ENCODE measurements at regions not wholly inside any gene's neighbourhood (a gene's known extent, or its start where the extent isn't known, plus 50 kb on each side); places are given as distances from the start of the nearest gene placed in this dataset.

DNA sequence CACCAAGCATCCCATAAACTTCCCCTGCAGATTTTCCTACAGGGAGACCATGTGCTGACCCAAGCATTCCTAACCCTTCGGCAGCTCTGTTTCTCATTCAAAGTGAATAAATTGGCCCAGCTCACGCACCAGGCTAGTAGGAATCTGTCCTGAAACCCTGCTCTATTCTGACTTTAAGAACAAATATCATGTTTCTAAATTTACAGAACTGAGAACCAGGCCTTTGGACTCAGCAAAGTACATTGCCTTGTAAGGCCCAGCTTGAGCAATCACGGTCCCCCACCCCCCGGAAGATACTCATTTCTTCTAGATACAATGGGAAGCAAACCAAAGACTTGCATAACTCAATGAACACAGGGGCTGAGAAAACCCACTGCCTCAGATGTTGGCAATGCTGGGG is 160.1 kb upstream of the NFIA start:
- TF ChIP-seq POLR2A (IDR thresholded peaks at IDR 0.05) (no peak), CTCF (IDR thresholded peaks at IDR 0.05) (no peak)
- intact Hi-C loops (cut with DNase I; ENCODE audit: low total_unique reads): no loop called here
- no peaks in the 10 kb centered on the region for H3K4me1 ChIP-seq
- H3K36me3 ChIP-seq: no peaks in the 10 kb centered on the region
- peak in 1 of 2 donors; percentile 25 for DNase-seq
- H3K27ac ChIP-seq: no peak overlapping the region
- H3K27me3 ChIP-seq: no peaks in the 10 kb centered on the region
- H3K9me3 ChIP-seq: no peaks in the 10 kb centered on the region
- H3K4me3 ChIP-seq: no peak overlapping the region

GRCh38 chr1:60921175-60921574 is 161.2 kb upstream of the NFIA start:
- Histone ChIP-seq H3K36me3 (no peaks in the 10 kb centered on the region), H3K4me1 (no peaks in the 10 kb centered on the region), H3K27me3 (no peaks in the 10 kb centered on the region), H3K27ac (no peak overlapping the region), H3K9me3 (no peaks in the 10 kb centered on the region), H3K4me3 (no peak overlapping the region)
- DNase-seq: no peak
- TF ChIP-seq CTCF (IDR thresholded peaks at IDR 0.05): no peak
- TF ChIP-seq POLR2A (IDR thresholded peaks at IDR 0.05): no peak
- intact Hi-C loops (cut with DNase I; ENCODE audit: low total_unique reads): no loop called here

- Histone ChIP-seq H3K36me3 (no peaks in the 10 kb centered on the region), H3K9me3 (no peaks in the 10 kb centered on the region), H3K27me3 (no peaks in the 10 kb centered on the region), H3K4me3 (no peak overlapping the region), H3K27ac (no peak overlapping the region), H3K4me1 (no peaks in the 10 kb centered on the region)
- TF ChIP-seq POLR2A (IDR thresholded peaks at IDR 0.05): no peak
- no peak for TF ChIP-seq CTCF (IDR thresholded peaks at IDR 0.05)
- intact Hi-C loops (cut with DNase I; ENCODE audit: low total_unique reads): no loop called here
- no peak for DNase-seq
Measured at GRCh38 chr1:60920561-60920960, 161.8 kb upstream of the NFIA start.

- Histone ChIP-seq H3K27ac (no peak overlapping the region), H3K9me3 (no peaks in the 10 kb centered on the region), H3K27me3 (no peaks in the 10 kb centered on the region), H3K36me3 (no peaks in the 10 kb centered on the region), H3K4me3 (no peak overlapping the region), H3K4me1 (no peaks in the 10 kb centered on the region)
- TF ChIP-seq CTCF (IDR thresholded peaks at IDR 0.05) (no peak), POLR2A (IDR thresholded peaks at IDR 0.05) (no peak)
- no peak for DNase-seq
- intact Hi-C loops (cut with DNase I; ENCODE audit: low total_unique reads): no loop called here
Measured at GRCh38 chr1:60918867-60919266, 163.5 kb upstream of the NFIA start.

- no peak for DNase-seq
- TF ChIP-seq CTCF (IDR thresholded peaks at IDR 0.05): no peak
- Histone ChIP-seq H3K9me3 (no peaks in the 10 kb centered on the region), H3K27me3 (no peaks in the 10 kb centered on the region), H3K36me3 (no peaks in the 10 kb centered on the region), H3K4me1 (no peaks in the 10 kb centered on the region), H3K27ac (no peak overlapping the region), H3K4me3 (no peak overlapping the region)
- intact Hi-C loops (cut with DNase I; ENCODE audit: low total_unique reads): no loop called here
Measured at GRCh38 chr1:60916906-60917305, 165.5 kb upstream of the NFIA start.
